ENCODE measurements at regions not wholly inside any gene's neighbourhood (a gene's known extent, or its start where the extent isn't known, plus 50 kb on each side); places are given as distances from the start of the nearest gene placed in this dataset.

GRCh38 chr1:48105165-48105564, 108.0 kb upstream of the TRABD2B start:
- DNase-seq (ENCODE audit: low read depth), result peak; percentile 8
- TF ChIP-seq CTCF (IDR thresholded peaks at IDR 0.05; ENCODE audit: low read length, missing control alignments), result peak; percentile 20
- H3K4me3 ChIP-seq (replicated peaks; ENCODE audit: low read depth, low read length), result no peak overlapping the region

- TF ChIP-seq CTCF (IDR thresholded peaks at IDR 0.05; ENCODE audit: low read length, missing control alignments), result no peak
- no peak for DNase-seq (ENCODE audit: low read depth)
- no peak overlapping the region for H3K4me3 ChIP-seq (replicated peaks; ENCODE audit: low read depth, low read length)
Observed at GRCh38 chr1:48103495-48103894, 106.3 kb upstream of the TRABD2B start.

- no peak overlapping the region for H3K4me3 ChIP-seq (replicated peaks; ENCODE audit: low read depth, low read length)
- TF ChIP-seq CTCF (IDR thresholded peaks at IDR 0.05; ENCODE audit: low read length, missing control alignments), result no peak
- peak; percentile 2 for DNase-seq (ENCODE audit: low read depth)
Observed at GRCh38 chr1:48102766-48103165, 105.6 kb upstream of the TRABD2B start.

DNA sequence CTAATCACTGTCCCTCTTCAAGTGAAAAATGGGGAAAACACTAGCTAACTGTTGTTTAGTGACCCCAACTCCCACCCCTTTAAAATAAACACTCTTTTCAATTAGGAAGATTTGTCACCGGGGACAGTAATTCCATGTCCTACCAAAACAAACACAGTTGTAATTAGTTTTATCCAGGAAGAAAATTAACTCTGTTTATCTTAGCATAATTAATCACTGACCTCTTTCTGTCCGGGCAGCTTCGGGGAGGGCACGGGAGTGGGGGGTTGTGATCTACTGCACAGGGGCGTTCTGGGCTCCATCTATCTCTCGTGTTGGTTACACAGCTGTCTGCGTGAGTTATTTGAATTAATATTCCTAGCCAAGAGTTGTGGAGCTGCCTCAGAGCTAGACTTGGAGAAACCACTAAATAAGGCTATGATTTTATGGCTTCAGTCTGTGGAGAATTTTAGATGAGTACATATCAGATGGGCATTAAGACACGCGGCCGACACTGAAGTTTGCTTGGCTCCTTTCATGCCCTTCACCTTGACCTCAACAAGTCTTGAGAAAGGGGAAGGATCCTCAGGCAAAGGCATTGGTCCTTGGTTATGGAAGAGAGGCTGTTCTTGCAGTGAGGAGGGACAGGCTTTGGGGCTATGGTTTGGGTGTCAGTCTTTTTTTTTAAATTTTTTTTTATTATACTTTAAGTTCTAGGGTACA, 102.0 kb upstream of the TRABD2B start:
- TF ChIP-seq CTCF (IDR thresholded peaks at IDR 0.05; ENCODE audit: low read length, missing control alignments), result no peak
- no peak for DNase-seq (ENCODE audit: low read depth)

GRCh38 chr1:48093696-48094528, 96.7 kb upstream of the TRABD2B start:
- DNase-seq (ENCODE audit: low read depth), result peak; percentile 50
- H3K4me3 ChIP-seq (replicated peaks; ENCODE audit: low read depth, low read length), result no peak overlapping the region
- TF ChIP-seq CTCF (IDR thresholded peaks at IDR 0.05; ENCODE audit: low read length, missing control alignments), result peak; percentile 77

More for the DNA sequence above, 102.0 kb upstream of the TRABD2B start:
- no peak overlapping the region for H3K4me3 ChIP-seq (replicated peaks; ENCODE audit: low read depth, low read length)

DNA sequence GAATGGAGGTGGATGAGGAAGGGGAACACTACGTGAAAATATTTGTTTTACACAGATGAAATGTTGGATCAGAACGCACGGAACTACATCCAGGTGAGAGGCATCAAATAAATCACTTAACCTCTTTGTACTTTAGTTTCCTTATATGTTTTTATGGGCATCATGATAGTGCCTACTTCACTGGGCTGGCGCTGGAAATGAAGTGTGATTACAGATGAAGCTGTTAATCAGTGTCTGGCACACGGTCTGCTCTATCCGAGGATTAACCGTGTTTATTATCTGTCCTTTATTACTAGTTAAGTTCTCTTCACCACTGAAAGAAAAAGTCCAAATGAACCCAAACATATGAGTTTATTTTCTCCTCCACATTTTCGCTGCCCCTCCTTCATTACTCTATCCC, 96.0 kb upstream of the TRABD2B start:
- no peak for TF ChIP-seq CTCF (IDR thresholded peaks at IDR 0.05; ENCODE audit: low read length, missing control alignments)
- DNase-seq (ENCODE audit: low read depth), result no peak
- H3K4me3 ChIP-seq (replicated peaks; ENCODE audit: low read depth, low read length), result no peak overlapping the region

All from fibroblast of pulmonary artery (primary cell).